CD14-positive monocyte (primary cell): ENCODE measurements at regions not wholly inside any gene's neighbourhood (a gene's known extent, or its start where the extent isn't known, plus 50 kb on each side); places are given as distances from the start of the nearest gene placed in this dataset.

Source experiments
- DNase-seq, 3 donors: peaks; one replicate each; pipeline ENCODE4 v3.0.0-alpha.2; 2011 to 2022
- H2AFZ ChIP-seq: 2 replicates; pipeline ENCODE4 v1.6.0; 2012; ENCODE audit warnings: mild to moderate bottlenecking, low read depth, low read length, inconsistent platforms; ENCODE audit not compliant: insufficient read depth, poor library complexity, severe bottlenecking
- H3K27ac ChIP-seq, 2 donors: 1 replicate in 1 of 2; 2 replicates in 1 of 2; pipeline ENCODE4 v1.5.1; 2012 to 2013; ENCODE audit warnings: low read length in 2 of 2, control low read depth in 1 of 2, inconsistent platforms in 1 of 2, low read depth in 1 of 2, mild to moderate bottlenecking in 1 of 2
- H3K27me3 ChIP-seq, 2 donors: one replicate each; pipeline versions ENCODE4 v1.6.0 to v1.6.1; 2011 to 2013; ENCODE audit warnings: low read length in 2 of 2; ENCODE audit not compliant: control insufficient read depth in 2 of 2, insufficient read depth in 2 of 2
- H3K36me3 ChIP-seq, 2 donors: replicated peaks in 1 of 2; 1 replicate in 1 of 2; 2 replicates in 1 of 2; pipeline versions ENCODE4 v1.5.1 to v1.6.1; 2012 to 2013; ENCODE audit warnings: low read length in 2 of 2, control low read depth in 1 of 2, inconsistent platforms in 1 of 2, mild to moderate bottlenecking in 1 of 2; ENCODE audit not compliant: insufficient read depth in 2 of 2, control insufficient read depth in 1 of 2
- H3K4me1 ChIP-seq, 2 donors: 1 replicate in 1 of 2; 2 replicates in 1 of 2; pipeline versions ENCODE4 v1.5.1 to v1.6.1; 2012 to 2013; ENCODE audit warnings: low read length in 2 of 2, control low read depth in 1 of 2, inconsistent platforms in 1 of 2, mild to moderate bottlenecking in 1 of 2, moderate library complexity in 1 of 2; ENCODE audit not compliant: insufficient read depth in 2 of 2, control insufficient read depth in 1 of 2
- H3K4me2 ChIP-seq: replicated peaks from 2 replicates; pipeline ENCODE3; 2012; ENCODE audit warnings: low read length, moderate library complexity, mild to moderate bottlenecking; ENCODE audit not compliant: poor library complexity, severe bottlenecking; ENCODE audit errors: extremely low read depth
- H3K4me3 ChIP-seq, 3 experiments: fragments of 200-600 bp in 1 of 3; sonication (generic) in 1 of 3; replicated peaks in 1 of 3; 1 replicate in 2 of 3; 2 replicates in 1 of 3; pipeline ENCODE4 v1.5.1; 2011 to 2013; ENCODE audit warnings: low read length in 3 of 3, mild to moderate bottlenecking in 3 of 3, control low read depth in 2 of 3, low read depth in 2 of 3, inconsistent platforms in 1 of 3, moderate library complexity in 1 of 3
- H3K79me2 ChIP-seq: 2 replicates; pipeline ENCODE4 v1.6.0; 2012; ENCODE audit warnings: mild to moderate bottlenecking, control low read depth, inconsistent platforms, low read length, moderate library complexity; ENCODE audit not compliant: insufficient read depth
- H3K9ac ChIP-seq: 2 replicates; pipeline ENCODE4 v1.6.0; 2017; ENCODE audit warnings: low read length, mild to moderate bottlenecking; ENCODE audit not compliant: insufficient read depth, poor library complexity, severe bottlenecking
- H3K9me3 ChIP-seq, 2 donors: replicated peaks in 1 of 2; 1 replicate in 1 of 2; 2 replicates in 1 of 2; pipeline versions ENCODE4 v1.5.1 to v1.6.1; 2012 to 2013; ENCODE audit warnings: low read length in 2 of 2, control low read depth in 1 of 2; ENCODE audit not compliant: control insufficient read depth in 1 of 2, insufficient read depth in 1 of 2
- H4K20me1 ChIP-seq: 2 replicates; pipeline ENCODE4 v1.6.0; 2012; ENCODE audit warnings: mild to moderate bottlenecking, low read length, control low read depth, moderate library complexity; ENCODE audit not compliant: insufficient read depth
- H3K27ac Mint-ChIP-seq, 7 donors: one replicate each; pipeline ENCODE4 v1.8.0; 2020; ENCODE audit warnings: mild to moderate bottlenecking in 7 of 7, mixed read lengths in 7 of 7, moderate library complexity in 6 of 7, inconsistent platforms in 2 of 7
- H3K27me3 Mint-ChIP-seq, 3 donors: one replicate each; pipeline ENCODE4 v1.8.0; 2021 to 2022; ENCODE audit warnings: low read depth in 3 of 3, mild to moderate bottlenecking in 3 of 3, mixed read lengths in 3 of 3, moderate library complexity in 3 of 3, inconsistent platforms in 1 of 3
- H3K36me3 Mint-ChIP-seq, 2 donors: one replicate each; pipeline ENCODE4 v1.8.0; 2020; ENCODE audit warnings: mixed read lengths in 2 of 2, inconsistent platforms in 1 of 2, mild to moderate bottlenecking in 1 of 2
- H3K4me1 Mint-ChIP-seq: one replicate; pipeline ENCODE4 v1.8.0; 2020; ENCODE audit warnings: mild to moderate bottlenecking, mixed read lengths
- H3K4me3 Mint-ChIP-seq, 2 donors: one replicate each; pipeline ENCODE4 v1.8.0; 2020; ENCODE audit warnings: mild to moderate bottlenecking in 2 of 2, mixed read lengths in 2 of 2, moderate library complexity in 1 of 2
- H3K9me3 Mint-ChIP-seq, 7 donors: one replicate each; pipeline ENCODE4 v1.8.0; 2020 to 2022; ENCODE audit warnings: mixed read lengths in 7 of 7, mild to moderate bottlenecking in 6 of 7, moderate library complexity in 6 of 7, inconsistent platforms in 2 of 7
- CTCF ChIP-seq: fragments of 200-600 bp; IDR thresholded peaks from one replicate; pipeline ENCODE4 v1.8.0; 2022; ENCODE audit warnings: antibody characterized with exemption, mild to moderate bottlenecking
- WGBS: methylation state at CpG from one replicate; pipeline ENCODE4 v1.1.5; 2013; ENCODE audit warnings: missing lambda C conversion rate; ENCODE audit not compliant: insufficient coverage; 5-methylcytosine and 5-hydroxymethylcytosine counted together
- intact Hi-C, 2 donors: fragments of 100-400 bp; cut with micrococcal nuclease; formaldehyde crosslinking; loops; one replicate each; pipeline versions ENCODE4 v1.15.0 to v1.15.1; 2023

GRCh38 chr14:42248131-42248530 is 641.5 kb downstream of the LRFN5 start:
- H4K20me1 ChIP-seq: no peaks in the 10 kb centered on the region
- no peaks in the 10 kb centered on the region for H3K4me1 ChIP-seq
- Mint-ChIP-seq H3K36me3 (no peaks in the 10 kb centered on the region), H3K4me3 (no peak overlapping the region), H3K4me1 (no peaks in the 10 kb centered on the region), H3K9me3 (peaks cover 0 to 4% (median 2%) of the 10 kb centered on the region in 7 donors), H3K27me3 (no peaks in the 10 kb centered on the region), H3K27ac (no peak overlapping the region)
- H3K4me3 ChIP-seq: no peak overlapping the region
- H3K27me3 ChIP-seq: no peaks in the 10 kb centered on the region
- no peak overlapping the region for H2AFZ ChIP-seq
- H3K27ac ChIP-seq: no peak overlapping the region
- no peak for TF ChIP-seq CTCF
- DNase-seq: no peak
- intact Hi-C loops: no loop called here
- H3K9me3 ChIP-seq: no peaks in the 10 kb centered on the region
- no peak overlapping the region for H3K4me2 ChIP-seq
- H3K79me2 ChIP-seq: no peaks in the 10 kb centered on the region
- WGBS: no CpG with 5 or more reads among the region's 2 CpGs
- no peak overlapping the region for H3K9ac ChIP-seq
- no peaks in the 10 kb centered on the region for H3K36me3 ChIP-seq

- no peak overlapping the region for H3K27ac Mint-ChIP-seq
- no peaks in the 10 kb centered on the region for H3K4me1 ChIP-seq
- no peak for TF ChIP-seq CTCF
- intact Hi-C loops: no loop called here
- no peak overlapping the region for H3K4me2 ChIP-seq
- no peaks in the 10 kb centered on the region for H3K79me2 ChIP-seq
- no peak overlapping the region for H3K9ac ChIP-seq
- WGBS: no CpG with 5 or more reads among the region's 2 CpGs
- no peak overlapping the region for H3K27ac ChIP-seq
- H2AFZ ChIP-seq: no peak overlapping the region
- no peak overlapping the region for H3K4me3 Mint-ChIP-seq
- H3K27me3 Mint-ChIP-seq: no peaks in the 10 kb centered on the region
- H3K4me3 ChIP-seq: no peak overlapping the region
- no peaks in the 10 kb centered on the region for H3K27me3 ChIP-seq
- H3K9me3 Mint-ChIP-seq: peaks cover 2 to 8% (median 3%) of the 10 kb centered on the region in 7 donors
- H4K20me1 ChIP-seq: no peaks in the 10 kb centered on the region
- no peaks in the 10 kb centered on the region for H3K4me1 Mint-ChIP-seq
- H3K36me3 Mint-ChIP-seq: no peaks in the 10 kb centered on the region
- no peaks in the 10 kb centered on the region for H3K36me3 ChIP-seq
- no peaks in the 10 kb centered on the region for H3K9me3 ChIP-seq
- DNase-seq: no peak
Observed at GRCh38 chr14:42241101-42241500, 634.4 kb downstream of the LRFN5 start.
